ENCODE measurements at regions not wholly inside any gene's neighbourhood (a gene's known extent, or its start where the extent isn't known, plus 50 kb on each side); places are given as distances from the start of the nearest gene placed in this dataset.

DNA sequence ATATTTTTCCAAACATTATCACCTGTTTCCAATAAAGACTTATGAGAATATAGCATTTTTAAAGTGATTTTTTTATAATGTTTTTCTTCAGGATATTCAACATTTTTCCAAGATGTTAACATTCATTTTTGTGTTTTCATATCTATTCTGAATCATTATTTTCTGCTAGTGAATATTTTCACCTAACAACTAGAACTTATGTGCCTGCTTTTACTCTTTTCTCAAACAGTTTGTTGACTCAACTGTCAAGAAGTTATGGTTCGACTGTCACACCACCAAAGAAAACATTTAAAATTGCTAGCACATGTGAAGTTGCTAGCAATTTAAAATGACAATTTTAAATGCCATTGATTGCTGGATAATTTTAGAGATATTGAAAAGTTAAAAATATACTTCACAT, 343.3 kb upstream of the CDH9 start:
- H3K36me3 Mint-ChIP-seq (ENCODE audit: low read depth), result no peaks in the 10 kb centered on the region
- ChIA-PET POLR2A (no interaction called here), CTCF (no interaction called here)
- ATAC-seq (ENCODE audit: poor library complexity) (no peak), DNase-seq (no peak)
- H3K4me1 Mint-ChIP-seq (ENCODE audit: low read depth), result no peaks in the 10 kb centered on the region
- H3K9me3 ChIP-seq (ENCODE audit: control insufficient read depth in 1 of 2, insufficient read depth in 1 of 2, low read length in 2 of 2), result peaks cover 0 to 3% of the 10 kb centered on the region in 2 experiments
- H3K27ac ChIP-seq (ENCODE audit: low read depth in 1 of 2, low read length in 2 of 2), result no peak overlapping the region
- H3K36me3 ChIP-seq (ENCODE audit: insufficient read depth, low read length), result no peaks in the 10 kb centered on the region
- H3K4me3 Mint-ChIP-seq, result no peak overlapping the region
- intact Hi-C loops (cut with DNase I, micrococcal nuclease), result no loop called here
- H3K27me3 ChIP-seq (ENCODE audit: control insufficient read depth in 1 of 2, insufficient read depth in 2 of 2, low read length in 2 of 2), result no peaks in the 10 kb centered on the region
- TF ChIP-seq, protein P1, sequence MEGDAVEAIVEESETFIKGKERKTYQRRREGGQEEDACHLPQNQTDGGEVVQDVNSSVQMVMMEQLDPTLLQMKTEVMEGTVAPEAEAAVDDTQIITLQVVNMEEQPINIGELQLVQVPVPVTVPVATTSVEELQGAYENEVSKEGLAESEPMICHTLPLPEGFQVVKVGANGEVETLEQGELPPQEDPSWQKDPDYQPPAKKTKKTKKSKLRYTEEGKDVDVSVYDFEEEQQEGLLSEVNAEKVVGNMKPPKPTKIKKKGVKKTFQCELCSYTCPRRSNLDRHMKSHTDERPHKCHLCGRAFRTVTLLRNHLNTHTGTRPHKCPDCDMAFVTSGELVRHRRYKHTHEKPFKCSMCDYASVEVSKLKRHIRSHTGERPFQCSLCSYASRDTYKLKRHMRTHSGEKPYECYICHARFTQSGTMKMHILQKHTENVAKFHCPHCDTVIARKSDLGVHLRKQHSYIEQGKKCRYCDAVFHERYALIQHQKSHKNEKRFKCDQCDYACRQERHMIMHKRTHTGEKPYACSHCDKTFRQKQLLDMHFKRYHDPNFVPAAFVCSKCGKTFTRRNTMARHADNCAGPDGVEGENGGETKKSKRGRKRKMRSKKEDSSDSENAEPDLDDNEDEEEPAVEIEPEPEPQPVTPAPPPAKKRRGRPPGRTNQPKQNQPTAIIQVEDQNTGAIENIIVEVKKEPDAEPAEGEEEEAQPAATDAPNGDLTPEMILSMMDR (IDR thresholded peaks at IDR 0.05), result no peak
- H3K27ac Mint-ChIP-seq, result no peak overlapping the region
- peaks cover 13% of the 10 kb centered on the region for H3K9me3 Mint-ChIP-seq
- no peaks in the 10 kb centered on the region for H3K4me1 ChIP-seq (ENCODE audit: insufficient read depth, low read length)
- H3K27me3 Mint-ChIP-seq, result no peaks in the 10 kb centered on the region
- H3K4me3 ChIP-seq (ENCODE audit: low read length), result no peak overlapping the region

- no peak for ATAC-seq (ENCODE audit: poor library complexity)
- CTCF ChIA-PET, result no interaction called here
Observed at GRCh38 chr5:27377626-27378025, 339.2 kb upstream of the CDH9 start.

GRCh38 chr5:27353970-27354369, 315.6 kb upstream of the CDH9 start:
- ATAC-seq (ENCODE audit: poor library complexity) (no peak), DNase-seq (no peak)
- no peaks in the 10 kb centered on the region for H3K27me3 Mint-ChIP-seq
- H3K36me3 Mint-ChIP-seq (ENCODE audit: low read depth), result no peaks in the 10 kb centered on the region
- no peak overlapping the region for H3K4me3 Mint-ChIP-seq
- no peaks in the 10 kb centered on the region for H3K27me3 ChIP-seq (ENCODE audit: control insufficient read depth in 1 of 2, insufficient read depth in 2 of 2, low read length in 2 of 2)
- TF ChIP-seq, protein P1 (IDR thresholded peaks at IDR 0.05), result no peak
- H3K4me1 ChIP-seq (ENCODE audit: insufficient read depth, low read length), result no peaks in the 10 kb centered on the region
- no peak overlapping the region for H3K27ac Mint-ChIP-seq
- POLR2A ChIA-PET, result no interaction called here
- H3K36me3 ChIP-seq (ENCODE audit: insufficient read depth, low read length), result no peaks in the 10 kb centered on the region
- CTCF ChIA-PET, result no interaction called here
- intact Hi-C loops (cut with DNase I, micrococcal nuclease), result no loop called here
- no peaks in the 10 kb centered on the region for H3K9me3 ChIP-seq (ENCODE audit: control insufficient read depth in 1 of 2, insufficient read depth in 1 of 2, low read length in 2 of 2)
- H3K9me3 Mint-ChIP-seq, result peaks cover 13% of the 10 kb centered on the region
- no peaks in the 10 kb centered on the region for H3K4me1 Mint-ChIP-seq (ENCODE audit: low read depth)
- no peak overlapping the region for H3K4me3 ChIP-seq (ENCODE audit: low read length)
- H3K27ac ChIP-seq (ENCODE audit: low read depth in 1 of 2, low read length in 2 of 2), result no peak overlapping the region

More at GRCh38 chr5:27377626-27378025, 339.2 kb upstream of the CDH9 start:
- no peaks in the 10 kb centered on the region for H3K27me3 Mint-ChIP-seq
- Histone ChIP-seq H3K36me3 (ENCODE audit: insufficient read depth, low read length) (no peaks in the 10 kb centered on the region), H3K27me3 (ENCODE audit: control insufficient read depth in 1 of 2, insufficient read depth in 2 of 2, low read length in 2 of 2) (no peaks in the 10 kb centered on the region), H3K9me3 (ENCODE audit: control insufficient read depth in 1 of 2, insufficient read depth in 1 of 2, low read length in 2 of 2) (peaks cover 0 to 3% of the 10 kb centered on the region in 2 experiments), H3K4me3 (ENCODE audit: low read length) (no peak overlapping the region), H3K27ac (ENCODE audit: low read depth in 1 of 2, low read length in 2 of 2) (no peak overlapping the region), H3K4me1 (ENCODE audit: insufficient read depth, low read length) (no peaks in the 10 kb centered on the region)
- H3K27ac Mint-ChIP-seq, result no peak overlapping the region
- DNase-seq, result no peak
- no peaks in the 10 kb centered on the region for H3K4me1 Mint-ChIP-seq (ENCODE audit: low read depth)
- no peaks in the 10 kb centered on the region for H3K36me3 Mint-ChIP-seq (ENCODE audit: low read depth)
- TF ChIP-seq, protein P1 (IDR thresholded peaks at IDR 0.05), result no peak
- POLR2A ChIA-PET, result no interaction called here
- H3K9me3 Mint-ChIP-seq, result peaks cover 4% of the 10 kb centered on the region
- no peak overlapping the region for H3K4me3 Mint-ChIP-seq
- intact Hi-C loops (cut with DNase I, micrococcal nuclease), result no loop called here

Measured in CD4-positive, alpha-beta T cell (primary cell).